Hepatocyte (in vitro differentiated cells): ENCODE measurements at regions not wholly inside any gene's neighbourhood (a gene's known extent, or its start where the extent isn't known, plus 50 kb on each side); places are given as distances from the start of the nearest gene placed in this dataset.

Source experiments
- CTCF ChIP-seq: fragments of 200-600 bp; sonication (generic); IDR thresholded peaks from 2 replicates; pipeline ENCODE4 v1.5.1; 2016; ENCODE audit warnings: antibody characterized with exemption, mild to moderate bottlenecking; ENCODE audit not compliant: poor library complexity
- EZH2 ChIP-seq: fragments of 200-600 bp; sonication (generic); IDR thresholded peaks from 2 replicates; pipeline ENCODE4 v1.6.1; 2016; ENCODE audit warnings: antibody characterized with exemption, mild to moderate bottlenecking, borderline replicate concordance
- EZH2phosphoT487 ChIP-seq: fragments of 200-600 bp; sonication (generic); IDR thresholded peaks from one replicate; pipeline ENCODE4 v1.6.1; 2018; ENCODE audit warnings: antibody characterized with exemption, mild to moderate bottlenecking, low read depth, moderate library complexity; ENCODE audit not compliant: unreplicated experiment, severe bottlenecking

- no peak for TF ChIP-seq CTCF
- TF ChIP-seq EZH2, result no peak
- no peak for TF ChIP-seq EZH2phosphoT487
Measured at GRCh38 chr4:181870326-181870725, 372.9 kb upstream of the TENM3 start.
